Activated CD8-positive, alpha-beta memory T cell treated with anti-CD3 and anti-CD28 coated beads for 1 hour (primary cell): ENCODE measurements at regions not wholly inside any gene's neighbourhood (a gene's known extent, or its start where the extent isn't known, plus 50 kb on each side); places are given as distances from the start of the nearest gene placed in this dataset.

ENCODE experiments used
- DNase-seq, 2 donors: peaks; one replicate each; pipeline ENCODE4 v3.0.0-alpha.2; 2020; ENCODE audit warnings: low read depth in 1 of 2; ENCODE audit errors: extremely low read depth in 1 of 2

DNA sequence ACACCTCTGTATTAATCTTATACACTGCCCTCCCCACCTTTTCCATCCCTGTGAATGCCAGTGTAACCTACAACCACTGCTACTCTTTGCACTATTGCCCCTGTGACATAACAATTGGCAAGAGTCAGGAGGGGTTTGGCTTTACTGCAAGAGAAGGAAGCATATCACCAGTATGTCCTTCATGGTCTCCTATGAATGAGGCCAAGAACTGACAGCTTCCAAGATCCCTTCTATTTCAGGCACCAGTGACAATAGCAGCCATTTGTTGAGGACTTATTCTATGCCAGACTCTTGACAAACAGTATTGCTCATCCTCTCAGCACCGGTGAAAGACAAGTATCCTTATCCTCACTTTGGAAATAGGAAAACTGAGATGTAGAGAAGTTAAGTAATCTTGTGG lies 363.9 kb downstream of the MID1IP1 start:
- DNase-seq, result no peak

GRCh38 chrX:39165773-39166172 lies 364.5 kb downstream of the MID1IP1 start:
- DNase-seq, result no peak

- DNase-seq, result no peak
Observed at GRCh38 chrX:39167791-39168190, 366.5 kb downstream of the MID1IP1 start.

GRCh38 chrX:39168609-39169008 lies 367.4 kb downstream of the MID1IP1 start:
- no peak for DNase-seq

DNA sequence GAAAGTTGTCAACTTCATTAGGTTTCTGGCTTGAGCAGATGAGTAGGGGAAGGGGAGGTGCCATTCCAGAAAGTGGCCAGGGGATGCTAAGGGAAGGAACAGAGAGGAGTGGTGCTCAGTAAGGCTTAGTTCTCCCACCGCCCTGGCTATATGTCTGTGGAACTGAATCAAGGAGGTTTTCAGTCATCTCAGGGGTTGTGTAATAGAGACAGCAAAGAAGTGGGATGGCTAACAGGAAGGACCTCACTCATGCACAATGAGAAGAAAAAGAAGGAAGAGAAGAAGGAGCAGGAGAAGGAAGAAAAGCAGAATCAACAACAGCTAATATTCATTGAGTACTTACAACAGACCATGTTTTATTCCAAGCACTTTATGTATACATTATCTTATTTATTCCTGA lies 368.7 kb downstream of the MID1IP1 start:
- DNase-seq, result no peak

- DNase-seq, result no peak
Observed at GRCh38 chrX:39170464-39170863, 369.2 kb downstream of the MID1IP1 start.

DNA sequence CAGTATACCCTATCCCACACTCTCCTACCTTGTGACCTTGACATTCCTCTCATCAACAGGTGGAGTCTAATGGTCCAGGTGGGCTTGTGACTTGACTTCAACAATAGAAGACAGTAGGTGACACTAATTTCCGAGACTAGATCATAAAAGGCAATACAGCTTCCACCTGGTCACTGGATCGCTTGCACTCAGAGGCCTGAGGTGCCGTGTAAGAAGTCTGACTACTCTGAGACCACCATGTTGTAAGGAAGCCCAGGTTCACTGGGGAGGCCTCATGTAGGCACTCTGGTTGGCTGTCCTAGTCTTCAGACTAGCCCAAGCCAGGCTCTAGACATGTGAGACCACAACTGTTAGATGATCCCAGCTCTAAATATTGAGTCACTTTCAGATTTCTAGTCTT lies 370.4 kb downstream of the MID1IP1 start:
- DNase-seq, result no peak

DNA sequence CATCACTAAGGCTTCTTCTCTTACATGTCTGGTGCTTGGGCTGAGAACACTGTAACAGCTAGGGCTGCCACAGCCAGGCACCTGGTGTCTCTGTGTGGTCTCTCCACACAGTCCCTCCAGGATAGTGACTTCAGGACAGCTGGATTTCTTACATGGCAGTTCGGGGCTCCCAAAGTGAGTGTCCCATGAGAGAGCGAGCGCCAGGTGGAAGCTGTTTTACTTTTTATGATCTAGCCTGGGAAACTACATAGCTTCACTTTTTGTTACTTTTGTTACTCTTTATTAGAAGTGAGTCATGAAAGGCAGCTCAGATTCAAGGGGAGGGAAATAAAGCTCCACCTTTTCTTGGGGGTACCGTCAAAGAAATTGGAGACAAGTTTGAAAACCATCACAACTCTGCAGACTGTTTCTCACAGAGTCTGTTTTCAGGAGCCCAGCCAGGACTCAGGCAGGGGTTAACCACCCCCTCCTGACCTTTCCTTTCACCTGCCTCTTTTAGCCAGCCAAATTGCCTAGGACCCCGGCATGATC lies 373.0 kb downstream of the MID1IP1 start:
- DNase-seq, result no peak

GRCh38 chrX:39174772-39175417 lies 373.6 kb downstream of the MID1IP1 start:
- no peak for DNase-seq

DNA sequence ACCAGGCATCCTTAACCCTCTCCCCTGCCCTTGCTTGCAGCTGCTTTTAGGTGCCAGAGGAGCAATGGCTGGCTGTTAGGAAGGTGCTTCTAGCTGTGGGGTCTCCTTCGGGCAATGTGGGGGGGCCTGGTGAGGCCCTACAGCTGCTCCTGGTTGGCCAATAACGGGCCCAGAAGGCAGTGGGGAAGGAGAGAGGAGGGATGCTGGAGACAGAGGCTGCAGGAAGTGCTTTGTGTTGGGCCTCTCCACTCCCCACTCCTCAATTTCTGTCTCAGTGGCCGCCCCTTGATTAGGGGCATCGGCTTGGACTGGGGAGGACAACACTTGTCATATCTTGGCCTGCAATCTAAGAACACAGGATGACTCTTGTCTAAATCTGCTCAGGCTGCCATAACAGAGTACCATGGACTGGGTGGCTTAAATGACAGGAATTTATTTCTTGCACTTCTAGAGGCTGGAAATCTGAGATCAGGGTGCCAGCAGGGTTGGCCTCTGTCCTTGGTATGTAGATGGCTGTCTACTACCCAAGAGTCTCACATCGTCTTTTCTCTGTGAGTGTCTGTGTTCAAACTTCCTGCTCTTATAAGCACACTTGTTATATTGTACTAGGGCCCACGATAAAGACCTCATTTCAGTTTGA lies 374.3 kb downstream of the MID1IP1 start:
- DNase-seq, result no peak

- DNase-seq, result no peak
Observed at GRCh38 chrX:39176105-39176504, 374.8 kb downstream of the MID1IP1 start.

- no peak for DNase-seq
Observed at GRCh38 chrX:39189431-39189830, 388.2 kb downstream of the MID1IP1 start.

- no peak for DNase-seq
Observed at GRCh38 chrX:39194673-39195072, 393.4 kb downstream of the MID1IP1 start.

DNA sequence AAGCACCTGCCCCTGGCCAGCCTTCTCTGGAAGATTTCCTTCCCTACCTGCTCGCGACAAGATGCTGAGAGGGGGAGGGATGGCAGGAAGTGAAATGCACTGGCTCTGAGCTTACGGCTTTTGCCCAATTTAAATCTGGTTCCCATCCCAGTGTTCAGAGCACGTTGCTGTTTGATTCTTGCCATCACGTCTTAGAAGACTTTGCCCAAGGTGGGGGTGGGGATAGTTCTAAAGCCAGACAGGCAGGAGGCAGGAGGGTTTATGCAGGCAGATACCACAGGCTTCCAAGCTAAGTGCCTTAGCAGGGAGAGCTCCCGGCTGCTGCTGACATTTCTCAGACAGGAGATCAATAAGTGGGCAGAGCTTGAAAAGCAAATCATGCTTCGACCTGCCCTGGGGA lies 393.9 kb downstream of the MID1IP1 start:
- no peak for DNase-seq

GRCh38 chrX:39196192-39197102 lies 395.2 kb downstream of the MID1IP1 start:
- peak in 1 of 2 donors; percentile 10 for DNase-seq

GRCh38 chrX:39199429-39199828 lies 398.2 kb downstream of the MID1IP1 start:
- DNase-seq, result no peak

DNA sequence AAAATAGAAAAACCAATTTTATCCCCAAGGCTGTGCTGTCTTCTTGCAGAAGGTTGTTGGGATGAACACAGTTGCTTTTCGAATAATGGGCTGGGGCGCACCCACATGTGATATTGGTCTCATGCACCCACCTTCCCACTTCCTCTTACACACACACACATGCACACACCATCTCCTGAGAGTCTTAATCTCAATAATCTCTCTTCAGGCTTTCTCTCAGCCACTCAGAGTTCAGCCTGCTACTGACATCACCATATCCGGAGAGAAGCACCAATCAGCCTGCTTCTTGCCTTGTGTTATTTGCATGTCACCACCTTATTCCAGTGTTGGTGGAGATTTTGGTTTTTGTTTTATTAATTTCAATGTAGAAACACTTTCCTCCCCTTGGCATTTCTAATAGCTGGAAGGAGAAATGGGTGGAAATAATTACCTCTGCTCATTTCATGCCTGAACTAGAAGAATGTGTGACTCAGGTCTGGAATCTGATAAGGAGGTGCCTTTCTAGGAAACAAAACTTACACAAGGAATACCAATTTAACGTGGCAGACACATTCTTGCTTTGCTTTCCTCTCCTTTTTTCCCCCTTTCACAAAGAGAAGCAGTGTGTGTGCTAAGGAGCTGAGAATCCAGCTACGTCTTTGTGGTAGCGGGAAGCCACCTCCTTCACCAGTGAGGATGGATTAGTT lies 400.2 kb downstream of the MID1IP1 start:
- DNase-seq, result no peak

GRCh38 chrX:39202641-39203040 lies 401.4 kb downstream of the MID1IP1 start:
- no peak for DNase-seq

DNA sequence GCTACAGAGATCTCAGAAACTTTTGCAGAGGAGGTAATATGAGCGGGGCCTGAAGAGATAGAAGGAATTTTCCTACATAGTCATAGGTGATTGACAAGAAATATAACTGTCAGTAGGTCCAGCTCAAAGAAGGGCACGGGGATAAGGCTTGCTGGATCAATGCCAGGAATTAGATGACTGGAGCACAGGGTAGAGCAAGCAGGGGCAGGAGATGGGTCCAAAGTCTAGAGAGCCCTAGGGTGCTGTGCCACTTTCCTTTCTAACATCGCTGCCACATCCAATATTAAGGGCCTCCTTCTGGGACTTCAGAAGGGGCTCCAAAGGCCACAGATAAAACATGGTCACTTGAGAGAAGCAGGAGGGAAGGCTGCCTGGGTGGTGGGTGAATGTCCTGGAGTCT lies 402.2 kb downstream of the MID1IP1 start:
- no peak for DNase-seq

GRCh38 chrX:39204353-39204752 lies 403.1 kb downstream of the MID1IP1 start:
- DNase-seq, result no peak

GRCh38 chrX:39204945-39205344 lies 403.7 kb downstream of the MID1IP1 start:
- no peak for DNase-seq
